GM23248 (cell line): ENCODE measurements at regions not wholly inside any gene's neighbourhood (a gene's known extent, or its start where the extent isn't known, plus 50 kb on each side); places are given as distances from the start of the nearest gene placed in this dataset.

Experiments used
- DNase-seq: peaks from one replicate; pipeline ENCODE4 v3.0.0-alpha.2; 2015
- H2AFZ ChIP-seq: fragments of 200-600 bp; sonication (generic); 2 replicates; pipeline ENCODE4 v1.6.1; 2016; ENCODE audit warnings: antibody characterized with exemption
- H3F3A ChIP-seq: fragments of 200-600 bp; sonication (generic); 2 replicates; pipeline ENCODE4 v1.6.1; 2016; ENCODE audit warnings: mild to moderate bottlenecking, antibody characterized with exemption, mixed run types; ENCODE audit not compliant: insufficient read depth
- H3K27ac ChIP-seq: fragments of 200-600 bp; sonication (generic); 2 replicates; pipeline ENCODE4 v1.5.1; 2016; ENCODE audit warnings: mild to moderate bottlenecking
- H3K27me3 ChIP-seq: fragments of 200-600 bp; sonication (generic); replicated peaks from 2 replicates; pipeline ENCODE4 v1.6.1; 2016; ENCODE audit warnings: mild to moderate bottlenecking; ENCODE audit not compliant: insufficient read depth
- H3K36me3 ChIP-seq: fragments of 200-600 bp; sonication (generic); 2 replicates; pipeline ENCODE4 v1.6.1; 2016; ENCODE audit warnings: low read depth, mild to moderate bottlenecking
- H3K4me1 ChIP-seq: fragments of 200-600 bp; sonication (generic); 2 replicates; pipeline ENCODE4 v1.6.1; 2016; ENCODE audit warnings: mild to moderate bottlenecking; ENCODE audit not compliant: insufficient read depth
- H3K4me2 ChIP-seq: fragments of 200-600 bp; sonication (generic); one replicate; pipeline ENCODE4 v1.6.1; 2016; ENCODE audit warnings: mild to moderate bottlenecking; ENCODE audit not compliant: unreplicated experiment
- H3K4me3 ChIP-seq: fragments of 200-600 bp; sonication (generic); 2 replicates; pipeline ENCODE4 v1.5.1; 2016; ENCODE audit warnings: mild to moderate bottlenecking
- H3K79me2 ChIP-seq: fragments of 200-600 bp; sonication (generic); 2 replicates; pipeline ENCODE4 v1.6.1; 2016; ENCODE audit warnings: mild to moderate bottlenecking; ENCODE audit not compliant: insufficient read depth
- H3K9ac ChIP-seq: fragments of 200-600 bp; sonication (generic); 2 replicates; pipeline ENCODE4 v1.6.1; 2016; ENCODE audit warnings: mild to moderate bottlenecking
- H3K9me2 ChIP-seq: fragments of 200-600 bp; sonication (generic); 2 replicates; pipeline ENCODE4 v1.6.1; 2016; ENCODE audit warnings: mixed run types, mild to moderate bottlenecking, moderate library complexity; ENCODE audit not compliant: insufficient read depth
- H3K9me3 ChIP-seq: fragments of 200-600 bp; sonication (generic); one replicate; pipeline ENCODE4 v1.6.1; 2017; ENCODE audit warnings: low read depth
- H4K20me1 ChIP-seq: fragments of 200-600 bp; sonication (generic); 2 replicates; pipeline ENCODE4 v1.6.0; 2016; ENCODE audit not compliant: insufficient read depth
- EZH2 ChIP-seq: fragments of 200-600 bp; sonication (generic); IDR thresholded peaks from 2 replicates; pipeline ENCODE4 v1.6.1; 2018; ENCODE audit warnings: antibody characterized with exemption, mild to moderate bottlenecking; ENCODE audit not compliant: insufficient read depth, poor library complexity, severe bottlenecking
- EZH2phosphoT487 ChIP-seq: fragments of 200-600 bp; sonication (generic); IDR thresholded peaks from 2 replicates; pipeline ENCODE4 v1.6.1; 2018; ENCODE audit warnings: antibody characterized with exemption, moderate library complexity, mild to moderate bottlenecking, low read depth; ENCODE audit not compliant: insufficient read depth
- WGBS, 2 experiments: methylation state at CpG; one replicate each; pipeline ENCODE4 v1.1.6; 2015 to 2017; ENCODE audit warnings: low lambda C conversion rate in 2 of 2, low coverage in 1 of 2; ENCODE audit errors: missing lambda C conversion rate in 2 of 2; 5-methylcytosine and 5-hydroxymethylcytosine counted together
- in situ Hi-C: fragments of 300-500 bp; cut with MboI; formaldehyde crosslinking; loops from 2 replicates; pipeline ENCODE4 v1.15.0; 2020

- Histone ChIP-seq H3K4me2 (no peak overlapping the region), H3K27me3 (no peaks in the 10 kb centered on the region), H4K20me1 (no peaks in the 10 kb centered on the region), H3K79me2 (no peaks in the 10 kb centered on the region), H3K9me3 (no peaks in the 10 kb centered on the region), H3K9me2 (no peaks in the 10 kb centered on the region), H3K9ac (no peak overlapping the region), H3K4me3 (no peak overlapping the region), H2AFZ (no peak overlapping the region), H3K4me1 (no peaks in the 10 kb centered on the region), H3K27ac (no peak overlapping the region), H3K36me3 (no peaks in the 10 kb centered on the region), H3F3A (no peaks in the 10 kb centered on the region)
- in situ Hi-C loops = no loop called here
- TF ChIP-seq EZH2 (no peak), EZH2phosphoT487 (no peak)
- WGBS, 2 experiments = 70 to 74% methylated on average over 2 of the region's 2 CpGs
- no peak for DNase-seq
These were observed 51.2 kb upstream of the MEX3C start for GRCh38 chr18:51248685-51249084.

- TF ChIP-seq EZH2phosphoT487 = no peak
- TF ChIP-seq EZH2 = no peak
- no peaks in the 10 kb centered on the region for H3K27me3 ChIP-seq
- no peak overlapping the region for H3K9ac ChIP-seq
- no peaks in the 10 kb centered on the region for H3K9me2 ChIP-seq
- no peaks in the 10 kb centered on the region for H4K20me1 ChIP-seq
- no peaks in the 10 kb centered on the region for H3K9me3 ChIP-seq
- no peaks in the 10 kb centered on the region for H3K4me1 ChIP-seq
- no peak for DNase-seq
- no peaks in the 10 kb centered on the region for H3K36me3 ChIP-seq
- H3K79me2 ChIP-seq = no peaks in the 10 kb centered on the region
- in situ Hi-C loops = no loop called here
- H3K27ac ChIP-seq = no peak overlapping the region
- no peak overlapping the region for H3K4me3 ChIP-seq
- no peaks in the 10 kb centered on the region for H3F3A ChIP-seq
- no peak overlapping the region for H2AFZ ChIP-seq
- no peak overlapping the region for H3K4me2 ChIP-seq
- 15 to 26% methylated on average over 4 of the region's 4 CpGs for WGBS, 2 experiments
These were observed 52.5 kb upstream of the MEX3C start for GRCh38 chr18:51250006-51250405.

GRCh38 chr18:51250458-51251024 lies 53.1 kb upstream of the MEX3C start:
- Histone ChIP-seq H4K20me1 (no peaks in the 10 kb centered on the region), H3K9me2 (no peaks in the 10 kb centered on the region), H3K4me3 (no peak overlapping the region), H3F3A (no peaks in the 10 kb centered on the region), H3K4me1 (no peaks in the 10 kb centered on the region), H3K4me2 (no peak overlapping the region), H3K9me3 (no peaks in the 10 kb centered on the region), H3K9ac (no peak overlapping the region), H3K36me3 (no peaks in the 10 kb centered on the region), H3K79me2 (no peaks in the 10 kb centered on the region), H3K27ac (no peak overlapping the region), H2AFZ (no peak overlapping the region), H3K27me3 (no peaks in the 10 kb centered on the region)
- TF ChIP-seq EZH2phosphoT487 = no peak
- WGBS, 2 experiments = 29 to 32% methylated on average over 3 of the region's 3 CpGs
- DNase-seq = no peak
- in situ Hi-C loops = no loop called here

- no peak for DNase-seq
- no peaks in the 10 kb centered on the region for H3K4me1 ChIP-seq
- no peaks in the 10 kb centered on the region for H3F3A ChIP-seq
- H3K79me2 ChIP-seq = no peaks in the 10 kb centered on the region
- H3K9me2 ChIP-seq = no peaks in the 10 kb centered on the region
- no peak overlapping the region for H2AFZ ChIP-seq
- no peak overlapping the region for H3K4me3 ChIP-seq
- no peaks in the 10 kb centered on the region for H4K20me1 ChIP-seq
- H3K9me3 ChIP-seq = no peaks in the 10 kb centered on the region
- H3K36me3 ChIP-seq = no peaks in the 10 kb centered on the region
- in situ Hi-C loops = no loop called here
- H3K27me3 ChIP-seq = no peaks in the 10 kb centered on the region
- no peak overlapping the region for H3K9ac ChIP-seq
- TF ChIP-seq EZH2 = no peak
- TF ChIP-seq EZH2phosphoT487 = no peak
- H3K4me2 ChIP-seq = no peak overlapping the region
- H3K27ac ChIP-seq = no peak overlapping the region
These were observed 54.1 kb upstream of the MEX3C start for GRCh38 chr18:51251625-51252024.

- Histone ChIP-seq H3K36me3 (no peaks in the 10 kb centered on the region), H3K9ac (no peak overlapping the region), H3K9me3 (no peaks in the 10 kb centered on the region), H4K20me1 (no peaks in the 10 kb centered on the region), H3K27me3 (no peaks in the 10 kb centered on the region), H3F3A (no peaks in the 10 kb centered on the region), H3K4me2 (no peak overlapping the region), H3K27ac (no peak overlapping the region), H3K9me2 (no peaks in the 10 kb centered on the region), H2AFZ (no peak overlapping the region), H3K4me1 (no peaks in the 10 kb centered on the region), H3K4me3 (no peak overlapping the region), H3K79me2 (no peaks in the 10 kb centered on the region)
- DNase-seq = no peak
- TF ChIP-seq EZH2phosphoT487 (no peak), EZH2 (no peak)
- WGBS, 2 experiments = 57 to 71% methylated on average over 4 of the region's 4 CpGs
- in situ Hi-C loops = no loop called here
These were observed 56.0 kb upstream of the MEX3C start for GRCh38 chr18:51253476-51253875.
